ENCODE measurements at regions not wholly inside any gene's neighbourhood (a gene's known extent, or its start where the extent isn't known, plus 50 kb on each side); places are given as distances from the start of the nearest gene placed in this dataset.
A peak's percentile ranks its signal among the peaks of the same experiment; 100 is the strongest.

DNA sequence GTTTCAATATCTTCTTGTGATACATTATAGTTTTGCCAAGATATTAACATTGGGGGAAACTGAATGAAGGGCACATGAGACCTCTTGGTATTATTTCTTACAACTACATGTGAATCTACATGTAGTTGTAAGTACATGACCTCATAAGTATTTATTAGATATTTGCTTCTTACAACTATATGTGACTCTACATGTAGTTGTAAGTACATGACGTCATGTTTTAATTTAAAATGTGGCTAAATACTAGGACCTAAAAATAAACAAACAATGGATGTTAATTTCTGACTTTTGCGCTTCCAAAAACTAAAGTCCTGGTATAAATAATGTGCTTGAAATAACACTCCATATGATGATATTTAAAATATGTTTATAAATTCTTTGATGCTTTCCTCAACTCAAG lies 190.2 kb downstream of the CBLL2 start:
- H3K36me3 ChIP-seq: no peaks in the 10 kb centered on the region
- H3K27me3 ChIP-seq: no peaks in the 10 kb centered on the region
- no peak overlapping the region for H3K4me3 ChIP-seq
- no peak for DNase-seq
- H3K4me1 ChIP-seq: no peaks in the 10 kb centered on the region
- H3K27ac ChIP-seq: no peak overlapping the region
- no peaks in the 10 kb centered on the region for H3K9me3 ChIP-seq
- TF ChIP-seq, protein P1, sequence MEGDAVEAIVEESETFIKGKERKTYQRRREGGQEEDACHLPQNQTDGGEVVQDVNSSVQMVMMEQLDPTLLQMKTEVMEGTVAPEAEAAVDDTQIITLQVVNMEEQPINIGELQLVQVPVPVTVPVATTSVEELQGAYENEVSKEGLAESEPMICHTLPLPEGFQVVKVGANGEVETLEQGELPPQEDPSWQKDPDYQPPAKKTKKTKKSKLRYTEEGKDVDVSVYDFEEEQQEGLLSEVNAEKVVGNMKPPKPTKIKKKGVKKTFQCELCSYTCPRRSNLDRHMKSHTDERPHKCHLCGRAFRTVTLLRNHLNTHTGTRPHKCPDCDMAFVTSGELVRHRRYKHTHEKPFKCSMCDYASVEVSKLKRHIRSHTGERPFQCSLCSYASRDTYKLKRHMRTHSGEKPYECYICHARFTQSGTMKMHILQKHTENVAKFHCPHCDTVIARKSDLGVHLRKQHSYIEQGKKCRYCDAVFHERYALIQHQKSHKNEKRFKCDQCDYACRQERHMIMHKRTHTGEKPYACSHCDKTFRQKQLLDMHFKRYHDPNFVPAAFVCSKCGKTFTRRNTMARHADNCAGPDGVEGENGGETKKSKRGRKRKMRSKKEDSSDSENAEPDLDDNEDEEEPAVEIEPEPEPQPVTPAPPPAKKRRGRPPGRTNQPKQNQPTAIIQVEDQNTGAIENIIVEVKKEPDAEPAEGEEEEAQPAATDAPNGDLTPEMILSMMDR (IDR thresholded peaks at IDR 0.05): no peak
- TF ChIP-seq POLR2A (IDR thresholded peaks at IDR 0.05): no peak
- intact Hi-C loops (cut with DNase I; ENCODE audit: low total_unique reads): no loop called here

- H3K27ac ChIP-seq: no peak overlapping the region
- H3K4me3 ChIP-seq: no peak overlapping the region
- TF ChIP-seq, protein P1 (IDR thresholded peaks at IDR 0.05): no peak
- H3K27me3 ChIP-seq: no peaks in the 10 kb centered on the region
- H3K4me1 ChIP-seq: no peaks in the 10 kb centered on the region
- no peaks in the 10 kb centered on the region for H3K9me3 ChIP-seq
- intact Hi-C loops (cut with DNase I; ENCODE audit: low total_unique reads): no loop called here
- H3K36me3 ChIP-seq: no peaks in the 10 kb centered on the region
- DNase-seq: no peak
Measured at GRCh38 chrX:22467571-22467970, 194.9 kb downstream of the CBLL2 start.

- no peaks in the 10 kb centered on the region for H3K27me3 ChIP-seq
- no peak for TF ChIP-seq POLR2A (IDR thresholded peaks at IDR 0.05)
- TF ChIP-seq, protein P1 (IDR thresholded peaks at IDR 0.05): no peak
- H3K27ac ChIP-seq: no peak overlapping the region
- H3K36me3 ChIP-seq: no peaks in the 10 kb centered on the region
- intact Hi-C loops (cut with DNase I; ENCODE audit: low total_unique reads): no loop called here
- no peaks in the 10 kb centered on the region for H3K4me1 ChIP-seq
- DNase-seq: no peak
- H3K9me3 ChIP-seq: no peaks in the 10 kb centered on the region
- no peak overlapping the region for H3K4me3 ChIP-seq
Measured at GRCh38 chrX:22481436-22481835, 208.7 kb downstream of the CBLL2 start.

DNA sequence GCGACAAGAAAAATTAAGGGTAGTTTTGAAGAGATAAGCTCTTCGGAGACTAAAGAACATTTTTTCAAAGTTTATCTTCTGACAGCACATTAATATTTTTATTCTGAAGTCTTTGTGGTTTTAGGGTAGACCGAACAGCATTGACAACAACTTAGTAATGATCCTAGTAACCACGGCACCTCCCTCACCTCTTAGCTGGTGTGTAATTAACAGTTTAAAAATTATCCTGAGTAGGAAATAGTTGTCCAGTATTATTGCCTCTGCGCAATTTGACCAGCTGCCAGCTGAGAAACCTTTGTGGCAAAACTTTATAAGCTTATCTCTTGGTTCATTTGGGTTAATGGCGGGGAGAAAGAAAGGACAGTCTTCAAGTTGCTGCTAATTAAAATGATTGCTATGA lies 213.6 kb downstream of the CBLL2 start:
- TF ChIP-seq, protein P1 (IDR thresholded peaks at IDR 0.05): no peak
- no peak for TF ChIP-seq POLR2A (IDR thresholded peaks at IDR 0.05)
- Histone ChIP-seq H3K4me3 (no peak overlapping the region), H3K9me3 (no peaks in the 10 kb centered on the region), H3K36me3 (no peaks in the 10 kb centered on the region), H3K27ac (no peak overlapping the region), H3K27me3 (no peaks in the 10 kb centered on the region), H3K4me1 (no peaks in the 10 kb centered on the region)
- no peak for DNase-seq
- intact Hi-C loops (cut with DNase I; ENCODE audit: low total_unique reads): no loop called here

GRCh38 chrX:22516893-22517292 lies 244.2 kb downstream of the CBLL2 start:
- no peaks in the 10 kb centered on the region for H3K9me3 ChIP-seq
- no peaks in the 10 kb centered on the region for H3K27me3 ChIP-seq
- H3K4me3 ChIP-seq: no peak overlapping the region
- TF ChIP-seq, protein P1 (IDR thresholded peaks at IDR 0.05): no peak
- TF ChIP-seq POLR2A (IDR thresholded peaks at IDR 0.05): no peak
- peak overlapping the region in 1 of 2 donors; percentile 57 for H3K27ac ChIP-seq
- no peak for DNase-seq
- no peaks in the 10 kb centered on the region for H3K36me3 ChIP-seq
- H3K4me1 ChIP-seq: no peaks in the 10 kb centered on the region
- intact Hi-C loops (cut with DNase I; ENCODE audit: low total_unique reads): no loop called here

All from uterus (tissue), 3 donors.